ENCODE measurements at regions not wholly inside any gene's neighbourhood (a gene's known extent, or its start where the extent isn't known, plus 50 kb on each side); places are given as distances from the start of the nearest gene placed in this dataset.

- TF ChIP-seq CTCF (conservative IDR thresholded peaks at IDR 0.05; ENCODE audit: low read depth in 2 of 2) (no peak), REST (IDR thresholded peaks at IDR 0.05; ENCODE audit: unreplicated experiment) (no peak), CREB1 (CRISPR knock-in tag; IDR thresholded peaks at IDR 0.05; ENCODE audit: low read depth) (no peak)
These were observed 427.1 kb downstream of the CHSY3 start for GRCh38 chr5:130331332-130331731.

All from GM23338 (cell line).